ENCODE measurements at regions not wholly inside any gene's neighbourhood (a gene's known extent, or its start where the extent isn't known, plus 50 kb on each side); places are given as distances from the start of the nearest gene placed in this dataset.

DNA sequence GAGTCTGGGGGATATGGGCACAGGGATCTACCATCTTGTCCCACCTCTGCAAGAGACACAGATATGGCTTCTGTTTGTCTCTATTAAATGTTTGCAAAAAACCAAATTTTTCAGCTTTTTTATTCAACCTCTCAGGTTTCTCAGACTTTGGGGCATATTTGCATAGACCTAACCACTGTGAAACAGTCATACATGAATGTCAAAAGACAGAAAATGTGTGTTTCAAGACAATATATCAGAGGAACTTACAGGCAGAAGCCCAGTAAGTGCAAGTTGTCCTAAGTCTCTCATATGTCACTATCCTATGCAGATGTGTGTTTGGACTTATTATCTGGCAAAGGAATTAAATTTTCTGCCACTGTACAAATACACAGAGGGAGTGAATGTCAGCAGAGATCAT, 951.2 kb downstream of the PCDH18 start:
- TF ChIP-seq TAF1 (IDR thresholded peaks at IDR 0.05; ENCODE audit: low read depth) (no peak), TEAD4 (IDR thresholded peaks at IDR 0.05) (no peak), ZBTB7A (IDR thresholded peaks at IDR 0.05; ENCODE audit: low read depth) (no peak), TCF12 (IDR thresholded peaks at IDR 0.05; ENCODE audit: low read depth) (no peak), NFIC (IDR thresholded peaks at IDR 0.05) (no peak), EP300 (IDR thresholded peaks at IDR 0.05; ENCODE audit: borderline replicate concordance) (no peak)
- TF ChIP-seq, protein P1, sequence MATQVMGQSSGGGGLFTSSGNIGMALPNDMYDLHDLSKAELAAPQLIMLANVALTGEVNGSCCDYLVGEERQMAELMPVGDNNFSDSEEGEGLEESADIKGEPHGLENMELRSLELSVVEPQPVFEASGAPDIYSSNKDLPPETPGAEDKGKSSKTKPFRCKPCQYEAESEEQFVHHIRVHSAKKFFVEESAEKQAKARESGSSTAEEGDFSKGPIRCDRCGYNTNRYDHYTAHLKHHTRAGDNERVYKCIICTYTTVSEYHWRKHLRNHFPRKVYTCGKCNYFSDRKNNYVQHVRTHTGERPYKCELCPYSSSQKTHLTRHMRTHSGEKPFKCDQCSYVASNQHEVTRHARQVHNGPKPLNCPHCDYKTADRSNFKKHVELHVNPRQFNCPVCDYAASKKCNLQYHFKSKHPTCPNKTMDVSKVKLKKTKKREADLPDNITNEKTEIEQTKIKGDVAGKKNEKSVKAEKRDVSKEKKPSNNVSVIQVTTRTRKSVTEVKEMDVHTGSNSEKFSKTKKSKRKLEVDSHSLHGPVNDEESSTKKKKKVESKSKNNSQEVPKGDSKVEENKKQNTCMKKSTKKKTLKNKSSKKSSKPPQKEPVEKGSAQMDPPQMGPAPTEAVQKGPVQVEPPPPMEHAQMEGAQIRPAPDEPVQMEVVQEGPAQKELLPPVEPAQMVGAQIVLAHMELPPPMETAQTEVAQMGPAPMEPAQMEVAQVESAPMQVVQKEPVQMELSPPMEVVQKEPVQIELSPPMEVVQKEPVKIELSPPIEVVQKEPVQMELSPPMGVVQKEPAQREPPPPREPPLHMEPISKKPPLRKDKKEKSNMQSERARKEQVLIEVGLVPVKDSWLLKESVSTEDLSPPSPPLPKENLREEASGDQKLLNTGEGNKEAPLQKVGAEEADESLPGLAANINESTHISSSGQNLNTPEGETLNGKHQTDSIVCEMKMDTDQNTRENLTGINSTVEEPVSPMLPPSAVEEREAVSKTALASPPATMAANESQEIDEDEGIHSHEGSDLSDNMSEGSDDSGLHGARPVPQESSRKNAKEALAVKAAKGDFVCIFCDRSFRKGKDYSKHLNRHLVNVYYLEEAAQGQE (IDR thresholded peaks at IDR 0.05; ENCODE audit: low read depth): no peak
- TF ChIP-seq, protein P2, sequence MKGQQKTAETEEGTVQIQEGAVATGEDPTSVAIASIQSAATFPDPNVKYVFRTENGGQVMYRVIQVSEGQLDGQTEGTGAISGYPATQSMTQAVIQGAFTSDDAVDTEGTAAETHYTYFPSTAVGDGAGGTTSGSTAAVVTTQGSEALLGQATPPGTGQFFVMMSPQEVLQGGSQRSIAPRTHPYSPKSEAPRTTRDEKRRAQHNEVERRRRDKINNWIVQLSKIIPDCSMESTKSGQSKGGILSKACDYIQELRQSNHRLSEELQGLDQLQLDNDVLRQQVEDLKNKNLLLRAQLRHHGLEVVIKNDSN (IDR thresholded peaks at IDR 0.05): no peak

DNA sequence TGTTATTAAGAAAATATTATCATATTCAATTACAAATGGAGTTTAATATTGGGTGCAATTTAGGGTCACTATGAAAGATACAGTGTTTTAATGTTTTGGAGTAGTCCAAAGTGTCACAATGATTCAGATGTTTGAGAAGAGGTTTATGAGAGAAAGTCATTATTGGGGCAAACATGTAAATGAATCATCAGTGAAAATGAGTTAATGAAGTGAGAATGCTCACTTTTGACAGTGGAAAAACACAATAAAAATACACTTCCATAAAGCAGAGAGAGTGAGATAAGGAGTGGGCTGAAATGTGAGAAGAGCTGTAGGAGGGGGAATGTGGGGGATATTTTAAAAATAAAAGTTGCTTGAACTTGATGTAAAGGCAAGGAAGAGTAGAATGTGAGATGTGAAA, 957.1 kb downstream of the PCDH18 start:
- TF ChIP-seq, protein P3, sequence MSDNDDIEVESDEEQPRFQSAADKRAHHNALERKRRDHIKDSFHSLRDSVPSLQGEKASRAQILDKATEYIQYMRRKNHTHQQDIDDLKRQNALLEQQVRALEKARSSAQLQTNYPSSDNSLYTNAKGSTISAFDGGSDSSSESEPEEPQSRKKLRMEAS (IDR thresholded peaks at IDR 0.05): no peak
- TF ChIP-seq, protein P2 (IDR thresholded peaks at IDR 0.05): no peak
- TF ChIP-seq ZBTB7A (IDR thresholded peaks at IDR 0.05; ENCODE audit: low read depth) (no peak), TAF1 (IDR thresholded peaks at IDR 0.05; ENCODE audit: low read depth) (no peak), FOXM1 (IDR thresholded peaks at IDR 0.05; ENCODE audit: borderline replicate concordance, low read depth) (no peak)
- TF ChIP-seq, protein P1 (IDR thresholded peaks at IDR 0.05; ENCODE audit: low read depth): no peak

DNA sequence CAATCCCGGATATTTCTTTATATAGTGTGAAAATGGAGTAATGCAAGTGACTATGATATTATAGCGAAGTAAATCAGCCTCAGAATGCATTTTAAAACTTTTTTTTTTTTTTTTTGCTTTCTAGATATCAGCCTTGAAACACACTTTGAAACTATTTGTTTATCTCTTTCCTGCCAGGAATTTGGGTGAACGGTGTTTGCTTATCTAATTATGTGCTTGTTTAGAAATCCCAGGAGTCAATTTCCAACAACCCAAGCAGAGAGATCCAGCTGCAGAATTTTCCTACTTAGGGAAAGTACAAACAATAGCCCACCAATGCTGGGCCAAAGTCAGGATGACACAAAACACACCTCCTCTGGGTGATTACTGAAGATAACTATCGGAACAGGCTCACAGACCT, 958.8 kb downstream of the PCDH18 start:
- TF ChIP-seq CEBPB (IDR thresholded peaks at IDR 0.05) (no peak), TCF12 (IDR thresholded peaks at IDR 0.05; ENCODE audit: low read depth) (no peak), YY1 (IDR thresholded peaks at IDR 0.05; ENCODE audit: low read depth) (no peak), RAD21 (IDR thresholded peaks at IDR 0.05; ENCODE audit: low read depth) (no peak), NFIC (IDR thresholded peaks at IDR 0.05) (no peak), FOXM1 (IDR thresholded peaks at IDR 0.05; ENCODE audit: borderline replicate concordance, low read depth) (no peak), ZBTB7A (IDR thresholded peaks at IDR 0.05; ENCODE audit: low read depth) (no peak), TAF1 (IDR thresholded peaks at IDR 0.05; ENCODE audit: low read depth) (no peak), CREB1 (IDR thresholded peaks at IDR 0.05; ENCODE audit: low read depth) (no peak), EGR1 (IDR thresholded peaks at IDR 0.05) (no peak), EP300 (IDR thresholded peaks at IDR 0.05; ENCODE audit: borderline replicate concordance) (no peak)
- TF ChIP-seq, protein P2 (IDR thresholded peaks at IDR 0.05): no peak

DNA sequence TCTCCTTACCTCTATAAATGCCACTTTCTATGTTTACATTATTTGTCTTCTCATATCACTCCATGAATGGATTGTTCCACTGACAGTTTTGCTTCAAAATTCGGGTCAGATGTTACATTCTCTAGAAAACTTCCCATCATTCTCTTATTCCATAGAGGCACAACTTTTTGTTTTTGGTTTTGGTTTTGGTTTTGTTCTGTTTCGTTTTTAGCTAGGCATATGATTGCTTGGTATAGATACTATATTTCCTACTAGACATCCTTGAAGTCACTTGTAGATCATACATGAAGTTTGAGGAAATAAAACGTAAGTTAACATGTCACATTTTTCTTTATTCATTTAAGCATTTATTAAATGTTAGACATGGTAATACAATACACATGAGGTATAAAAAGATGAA, 961.0 kb downstream of the PCDH18 start:
- TF ChIP-seq EP300 (IDR thresholded peaks at IDR 0.05; ENCODE audit: borderline replicate concordance) (no peak), TAF1 (IDR thresholded peaks at IDR 0.05; ENCODE audit: low read depth) (no peak), FOXM1 (IDR thresholded peaks at IDR 0.05; ENCODE audit: borderline replicate concordance, low read depth) (no peak), YY1 (IDR thresholded peaks at IDR 0.05; ENCODE audit: low read depth) (no peak), CREB1 (IDR thresholded peaks at IDR 0.05; ENCODE audit: low read depth) (no peak), NFIC (IDR thresholded peaks at IDR 0.05) (no peak), CEBPB (IDR thresholded peaks at IDR 0.05) (no peak), TCF12 (IDR thresholded peaks at IDR 0.05; ENCODE audit: low read depth) (no peak), ZBTB7A (IDR thresholded peaks at IDR 0.05; ENCODE audit: low read depth) (no peak)
- TF ChIP-seq, protein P3 (IDR thresholded peaks at IDR 0.05): no peak
- TF ChIP-seq, protein P2 (IDR thresholded peaks at IDR 0.05): no peak
- TF ChIP-seq, protein P1 (IDR thresholded peaks at IDR 0.05; ENCODE audit: low read depth): no peak

Measured in Ishikawa (cell line).